GM12878 (cell line): ENCODE measurements at regions not wholly inside any gene's neighbourhood (a gene's known extent, or its start where the extent isn't known, plus 50 kb on each side); places are given as distances from the start of the nearest gene placed in this dataset.

Source experiments
- ATAC-seq: fragments of 200-7000 bp; cut with Tn5 transposase; 3 replicates; pipeline ENCODE4 v1.9.1; 2020; ENCODE audit warnings: mild to moderate bottlenecking, moderate library complexity
- BruUV-seq: library from RNA; stranded (reverse); fragments of 400-500 nt; replicated peaks from 2 replicates; lab custom pipeline; 2021; lab: Mats Ljungman, UMichigan
- CTCF ChIA-PET: fragments of 300-600 bp; sonication (Branson Sonifier 250); formaldehyde crosslinking; extraction: SDS; loops from one replicate; lab custom pipeline; 2021; ENCODE audit warnings: inconsistent platforms; lab: Yijun Ruan, JAX
- POLR2A ChIA-PET: fragments of 350-600 bp; formaldehyde crosslinking; extraction: SDS; loops from one replicate; lab custom pipeline; 2021; ENCODE audit warnings: inconsistent platforms; lab: Charles Lee
- RAD21 ChIA-PET: fragments of 300-600 bp; sonication (Branson Sonifier 250); formaldehyde crosslinking; loops from one replicate; lab custom pipeline; 2023; ENCODE audit warnings: antibody characterized with exemption; ENCODE audit not compliant: unreplicated experiment; lab: Charles Lee
- SMC1A ChIA-PET: fragments of 300-600 bp; sonication (Branson Sonifier 250); formaldehyde crosslinking; loops from one replicate; lab custom pipeline; 2023; ENCODE audit not compliant: unreplicated experiment, uncharacterized antibody; lab: Charles Lee
- DNase-seq: peaks from one replicate; pipeline ENCODE4 v3.0.0-alpha.2; 2011; ENCODE audit warnings: low read depth, low spot score
- FAIRE-seq: peaks from 3 replicates; lab custom pipeline; 2011; peaks lifted over from hg19 to GRCh38; lab: Jason Lieb, UNC
- H2AFZ ChIP-seq: 2 replicates; pipeline ENCODE4 v1.6.0; 2011; ENCODE audit warnings: low read depth, low read length, control low read depth; ENCODE audit not compliant: control insufficient read depth
- H3K27ac ChIP-seq: 2 replicates; pipeline ENCODE4 v1.5.1; 2011; ENCODE audit warnings: control low read depth; ENCODE audit not compliant: control insufficient read depth, insufficient read depth
- H3K27me3 ChIP-seq, 2 experiments: replicated peaks in 1 of 2; 2 replicates each; pipeline versions ENCODE4 v1.6.0 to v1.6.1; 2011; ENCODE audit warnings: low read length in 1 of 2; ENCODE audit not compliant: control insufficient read depth in 2 of 2, insufficient read depth in 2 of 2
- H3K36me3 ChIP-seq, 2 experiments: 2 replicates each; pipeline ENCODE4 v1.5.1; 2011; ENCODE audit warnings: low read length in 1 of 2; ENCODE audit not compliant: control insufficient read depth in 2 of 2, insufficient read depth in 2 of 2
- H3K4me1 ChIP-seq: 2 replicates; pipeline ENCODE4 v1.6.1; 2011; ENCODE audit warnings: mild to moderate bottlenecking, low read length, moderate library complexity, mixed read lengths; ENCODE audit not compliant: control insufficient read depth, insufficient read depth
- H3K4me2 ChIP-seq: 2 replicates; pipeline ENCODE4 v1.6.0; 2011; ENCODE audit warnings: control low read depth; ENCODE audit not compliant: control insufficient read depth, insufficient read depth
- H3K4me3 ChIP-seq: fragments of 200-600 bp; sonication (generic); 2 replicates; pipeline ENCODE4 v1.5.1; 2016
- H3K79me2 ChIP-seq: 2 replicates; pipeline ENCODE4 v1.6.0; 2011; ENCODE audit warnings: low read length; ENCODE audit not compliant: control insufficient read depth, insufficient read depth
- H3K9ac ChIP-seq: 2 replicates; pipeline ENCODE4 v1.8.0; 2011; ENCODE audit warnings: low read length, control low read depth, mixed read lengths; ENCODE audit not compliant: control insufficient read depth, insufficient read depth
- H3K9me3 ChIP-seq: replicated peaks from 3 replicates; pipeline ENCODE4 v1.5.1; 2011; ENCODE audit warnings: mild to moderate bottlenecking, low read length; ENCODE audit not compliant: control insufficient read depth, insufficient read depth
- H4K20me1 ChIP-seq: 2 replicates; pipeline ENCODE4 v1.6.0; 2011; ENCODE audit not compliant: control insufficient read depth, insufficient read depth
- BCL3 ChIP-seq: IDR thresholded peaks from 2 replicates; pipeline ENCODE4 v1.6.1; 2011; ENCODE audit warnings: borderline replicate concordance, low read depth, mild to moderate bottlenecking, moderate library complexity, low read length; ENCODE audit not compliant: insufficient read depth, poor library complexity, severe bottlenecking
- BCLAF1 ChIP-seq: fragments of 450-650 bp; IDR thresholded peaks from 2 replicates; pipeline ENCODE4 v1.6.1; 2017; ENCODE audit warnings: antibody characterized with exemption, mild to moderate bottlenecking, moderate library complexity
- CBX5 ChIP-seq: sonication (generic); IDR thresholded peaks from 2 replicates; pipeline ENCODE4 v1.6.1; 2016; ENCODE audit warnings: low read depth, moderate library complexity, mild to moderate bottlenecking, inconsistent platforms
- NRF1 ChIP-seq: conservative IDR thresholded peaks from 2 replicates; pipeline ENCODE4 v1.6.1; 2011; ENCODE audit warnings: mild to moderate bottlenecking, low read depth, low read length, improper control_type of control experiment
- PKNOX1 ChIP-seq: fragments of 450-650 bp; IDR thresholded peaks from 2 replicates; pipeline ENCODE4 v1.6.1; 2016; ENCODE audit warnings: mild to moderate bottlenecking
- STAT3 ChIP-seq: IDR thresholded peaks from 2 replicates; pipeline ENCODE4 v1.6.1; 2011; ENCODE audit warnings: low read depth, low read length, improper control_type of control experiment
- ZBTB11 ChIP-seq: fragments of 450-650 bp; formaldehyde crosslinking; IDR thresholded peaks from 2 replicates; pipeline ENCODE4 v1.5.0; 2022; ENCODE audit warnings: mild to moderate bottlenecking, missing genetic modification characterization
- ZNF687 ChIP-seq: fragments of 450-650 bp; IDR thresholded peaks from 2 replicates; pipeline ENCODE4 v1.6.1; 2017; ENCODE audit warnings: mild to moderate bottlenecking, moderate library complexity
- WGBS: methylation state at CpG from one replicate; pipeline ENCODE4 v1.1.6; 2016; ENCODE audit warnings: low lambda C conversion rate; ENCODE audit not compliant: insufficient replicate concordance, insufficient coverage; ENCODE audit errors: missing lambda C conversion rate; 5-methylcytosine and 5-hydroxymethylcytosine counted together
- in situ Hi-C: fragments of 300-500 bp; cut with MboI; formaldehyde crosslinking; loops from 9 replicates; pipeline ENCODE4 v1.14.3; 2018; ENCODE audit warnings: mixed read lengths
- intact Hi-C: fragments of 100-400 bp; cut with micrococcal nuclease; formaldehyde crosslinking; loops from one replicate; pipeline ENCODE4 v1.14.2; 2022; ENCODE audit not compliant: unreplicated experiment

- Histone ChIP-seq H3K9ac (no peak overlapping the region), H3K27me3 (no peaks in the 10 kb centered on the region; a peak in 1 of 4 replicates), H3K4me1 (no peaks in the 10 kb centered on the region), H2AFZ (no peak overlapping the region), H3K4me3 (no peak overlapping the region), H3K27ac (no peak overlapping the region), H4K20me1 (no peaks in the 10 kb centered on the region), H3K4me2 (no peak overlapping the region), H3K36me3 (no peaks in the 10 kb centered on the region), H3K9me3 (no peaks in the 10 kb centered on the region), H3K79me2 (no peaks in the 10 kb centered on the region)
- intact Hi-C loops (no loop called here), in situ Hi-C loops (no loop called here)
- RAD21 ChIA-PET, result no interaction called here
- ATAC-seq (peak; percentile 46; the same call in 1 of the 3 replicates), FAIRE-seq (no peak), DNase-seq (no peak)
- POLR2A ChIA-PET, result no interaction called here
- BruUV-seq, result no TSS peak
- CTCF ChIA-PET, result interaction anchor here (1.7 kb wide), 1 partner anchor 9 kb away, joined by 9 read pairs; no protein-coding TSS in a partner anchor
- SMC1A ChIA-PET, result interaction anchor here (0.6 kb wide), 1 partner anchor 153 kb away, joined by 3 read pairs; no protein-coding TSS in a partner anchor
- no peak for TF ChIP-seq ZNF687
- TF ChIP-seq BCLAF1, result no peak
- no peak for TF ChIP-seq BCL3
- no peak for TF ChIP-seq NRF1
- TF ChIP-seq PKNOX1, result no peak
- no peak for TF ChIP-seq CBX5
- TF ChIP-seq STAT3, result no peak
- TF ChIP-seq ZBTB11 (CRISPR knock-in tag), result no peak
- WGBS, result 52% methylated on average over 4 of the region's 4 CpGs
These were observed 609.6 kb downstream of the BRINP3 start for GRCh38 chr1:189868021-189868420.
